ENCODE measurements at regions not wholly inside any gene's neighbourhood (a gene's known extent, or its start where the extent isn't known, plus 50 kb on each side); places are given as distances from the start of the nearest gene placed in this dataset.

DNA sequence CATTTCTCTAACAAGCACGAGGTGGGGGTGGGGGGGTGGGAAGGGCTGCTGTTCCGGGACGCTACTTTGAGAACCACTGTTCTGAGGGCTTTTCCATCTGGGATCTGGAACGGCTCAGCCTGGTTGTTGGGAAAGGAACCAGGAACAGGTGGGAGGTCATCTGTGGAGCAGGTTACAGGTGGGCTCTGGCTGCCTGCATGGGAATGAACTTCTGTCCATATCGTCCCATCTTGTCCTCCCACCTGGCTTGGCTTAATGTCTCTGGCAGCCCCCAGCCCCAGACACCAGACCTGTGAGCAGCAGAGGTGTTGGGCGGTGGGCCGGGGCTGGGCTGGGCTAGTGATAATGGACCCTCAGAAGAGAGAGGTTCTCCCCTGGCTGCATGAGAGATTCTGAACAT is 69.4 kb upstream of the TARDBP start:
- TF ChIP-seq, protein P1, sequence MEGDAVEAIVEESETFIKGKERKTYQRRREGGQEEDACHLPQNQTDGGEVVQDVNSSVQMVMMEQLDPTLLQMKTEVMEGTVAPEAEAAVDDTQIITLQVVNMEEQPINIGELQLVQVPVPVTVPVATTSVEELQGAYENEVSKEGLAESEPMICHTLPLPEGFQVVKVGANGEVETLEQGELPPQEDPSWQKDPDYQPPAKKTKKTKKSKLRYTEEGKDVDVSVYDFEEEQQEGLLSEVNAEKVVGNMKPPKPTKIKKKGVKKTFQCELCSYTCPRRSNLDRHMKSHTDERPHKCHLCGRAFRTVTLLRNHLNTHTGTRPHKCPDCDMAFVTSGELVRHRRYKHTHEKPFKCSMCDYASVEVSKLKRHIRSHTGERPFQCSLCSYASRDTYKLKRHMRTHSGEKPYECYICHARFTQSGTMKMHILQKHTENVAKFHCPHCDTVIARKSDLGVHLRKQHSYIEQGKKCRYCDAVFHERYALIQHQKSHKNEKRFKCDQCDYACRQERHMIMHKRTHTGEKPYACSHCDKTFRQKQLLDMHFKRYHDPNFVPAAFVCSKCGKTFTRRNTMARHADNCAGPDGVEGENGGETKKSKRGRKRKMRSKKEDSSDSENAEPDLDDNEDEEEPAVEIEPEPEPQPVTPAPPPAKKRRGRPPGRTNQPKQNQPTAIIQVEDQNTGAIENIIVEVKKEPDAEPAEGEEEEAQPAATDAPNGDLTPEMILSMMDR (IDR thresholded peaks at IDR 0.05), result no peak
- no peak for TF ChIP-seq NPAS2 (CRISPR knock-in tag; IDR thresholded peaks at IDR 0.05; ENCODE audit: borderline replicate concordance)
- TF ChIP-seq POLR2AphosphoS2 (conservative IDR thresholded peaks at IDR 0.05; ENCODE audit: low read length), result no peak
- TF ChIP-seq, protein P2, sequence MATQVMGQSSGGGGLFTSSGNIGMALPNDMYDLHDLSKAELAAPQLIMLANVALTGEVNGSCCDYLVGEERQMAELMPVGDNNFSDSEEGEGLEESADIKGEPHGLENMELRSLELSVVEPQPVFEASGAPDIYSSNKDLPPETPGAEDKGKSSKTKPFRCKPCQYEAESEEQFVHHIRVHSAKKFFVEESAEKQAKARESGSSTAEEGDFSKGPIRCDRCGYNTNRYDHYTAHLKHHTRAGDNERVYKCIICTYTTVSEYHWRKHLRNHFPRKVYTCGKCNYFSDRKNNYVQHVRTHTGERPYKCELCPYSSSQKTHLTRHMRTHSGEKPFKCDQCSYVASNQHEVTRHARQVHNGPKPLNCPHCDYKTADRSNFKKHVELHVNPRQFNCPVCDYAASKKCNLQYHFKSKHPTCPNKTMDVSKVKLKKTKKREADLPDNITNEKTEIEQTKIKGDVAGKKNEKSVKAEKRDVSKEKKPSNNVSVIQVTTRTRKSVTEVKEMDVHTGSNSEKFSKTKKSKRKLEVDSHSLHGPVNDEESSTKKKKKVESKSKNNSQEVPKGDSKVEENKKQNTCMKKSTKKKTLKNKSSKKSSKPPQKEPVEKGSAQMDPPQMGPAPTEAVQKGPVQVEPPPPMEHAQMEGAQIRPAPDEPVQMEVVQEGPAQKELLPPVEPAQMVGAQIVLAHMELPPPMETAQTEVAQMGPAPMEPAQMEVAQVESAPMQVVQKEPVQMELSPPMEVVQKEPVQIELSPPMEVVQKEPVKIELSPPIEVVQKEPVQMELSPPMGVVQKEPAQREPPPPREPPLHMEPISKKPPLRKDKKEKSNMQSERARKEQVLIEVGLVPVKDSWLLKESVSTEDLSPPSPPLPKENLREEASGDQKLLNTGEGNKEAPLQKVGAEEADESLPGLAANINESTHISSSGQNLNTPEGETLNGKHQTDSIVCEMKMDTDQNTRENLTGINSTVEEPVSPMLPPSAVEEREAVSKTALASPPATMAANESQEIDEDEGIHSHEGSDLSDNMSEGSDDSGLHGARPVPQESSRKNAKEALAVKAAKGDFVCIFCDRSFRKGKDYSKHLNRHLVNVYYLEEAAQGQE (IDR thresholded peaks at IDR 0.05), result no peak
- no peak for TF ChIP-seq ESRRA (IDR thresholded peaks at IDR 0.05; ENCODE audit: borderline replicate concordance, low read length)
- no peak for TF ChIP-seq ZFP36 (IDR thresholded peaks at IDR 0.05; ENCODE audit: borderline replicate concordance, partially characterized antibody)
- no peak for TF ChIP-seq RAD21 (conservative IDR thresholded peaks at IDR 0.05 in 1 of 2, IDR thresholded peaks at IDR 0.05 in 1 of 2)
- TF ChIP-seq POLR2A (IDR thresholded peaks at IDR 0.05; ENCODE audit: low read length), result no peak
- TF ChIP-seq SMC3 (IDR thresholded peaks at IDR 0.05), result no peak
